Lung (tissue), 11 donors: ENCODE measurements at regions not wholly inside any gene's neighbourhood (a gene's known extent, or its start where the extent isn't known, plus 50 kb on each side); places are given as distances from the start of the nearest gene placed in this dataset.

Experiments used
- ATAC-seq: fragments of 200-7000 bp; cut with Tn5 transposase; one replicate; pipeline ENCODE4 v1.9.1; 2020; ENCODE audit warnings: moderate number of reproducible peaks; ENCODE audit not compliant: insufficient read depth, low FRiP score
- DNase-seq, 3 donors: peaks; one replicate each; pipeline ENCODE4 v3.0.0-alpha.2; 2013 to 2017
- H3K27ac ChIP-seq, 2 donors: one replicate each; pipeline ENCODE4 v1.5.1; 2013; ENCODE audit warnings: mild to moderate bottlenecking in 2 of 2, moderate library complexity in 2 of 2, control low read depth in 1 of 2, inconsistent platforms in 1 of 2, low read depth in 1 of 2, low read length in 1 of 2
- H3K27me3 ChIP-seq, 3 donors: one replicate each; pipeline ENCODE4 v1.5.1; 2013; ENCODE audit warnings: low read length in 2 of 3; ENCODE audit not compliant: control insufficient read depth in 3 of 3, insufficient read depth in 3 of 3
- H3K36me3 ChIP-seq, 4 donors: one replicate each; pipeline ENCODE4 v1.5.1; 2013; ENCODE audit warnings: low read length in 4 of 4, mild to moderate bottlenecking in 1 of 4, moderate library complexity in 1 of 4; ENCODE audit not compliant: control insufficient read depth in 4 of 4, insufficient read depth in 4 of 4
- H3K4me1 ChIP-seq, 5 donors: one replicate each; pipeline ENCODE4 v1.5.1; 2013; ENCODE audit warnings: low read length in 5 of 5, mild to moderate bottlenecking in 2 of 5, moderate library complexity in 1 of 5; ENCODE audit not compliant: control insufficient read depth in 5 of 5, insufficient read depth in 5 of 5
- H3K4me3 ChIP-seq: one replicate; pipeline ENCODE4 v1.5.1; 2013; ENCODE audit warnings: mild to moderate bottlenecking, control low read depth, moderate library complexity
- H3K9ac ChIP-seq, 2 donors: one replicate each; pipeline ENCODE4 v1.5.1; 2013; ENCODE audit warnings: low read length in 2 of 2, control low read depth in 1 of 2; ENCODE audit not compliant: insufficient read depth in 1 of 2
- H3K9me3 ChIP-seq, 4 donors: one replicate each; pipeline ENCODE4 v1.5.1; 2013; ENCODE audit warnings: low read length in 3 of 4, mild to moderate bottlenecking in 1 of 4, moderate library complexity in 1 of 4; ENCODE audit not compliant: control insufficient read depth in 4 of 4, insufficient read depth in 3 of 4
- CTCF ChIP-seq: IDR thresholded peaks from 2 replicates; pipeline ENCODE4 v1.5.1; 2012; ENCODE audit warnings: mild to moderate bottlenecking; ENCODE audit errors: control extremely low read depth, extremely low read depth
- WGBS, 2 donors: extraction: QIAGEN DNeasy Blood & Tissue Kit; methylation state at CpG; one replicate each; pipeline ENCODE4 v1.1.7; 2013; 5-methylcytosine and 5-hydroxymethylcytosine counted together
- donor health status: control.
- donor health status: control.
- donor health status: Bipolar disorder and iron deficiency.
- donor health status: healthy.
- donor health status: DM: yes; HTN: yes; CAD: no.

- H3K36me3 ChIP-seq = no peaks in the 10 kb centered on the region
- WGBS, 2 donors = 70 to 85% methylated on average over 4 of the region's 4 CpGs
- no peak overlapping the region for H3K27ac ChIP-seq
- no peak overlapping the region for H3K4me3 ChIP-seq
- H3K9ac ChIP-seq = no peak overlapping the region
- H3K4me1 ChIP-seq = no peaks in the 10 kb centered on the region
- H3K9me3 ChIP-seq = no peaks in the 10 kb centered on the region
- peaks cover 0 to 5% (median 2%) of the 10 kb centered on the region in 3 donors for H3K27me3 ChIP-seq
- DNase-seq = no peak
- ATAC-seq = no peak
- TF ChIP-seq CTCF = no peak
These were observed 171.7 kb upstream of the ZCCHC13 start for GRCh38 chrX:74132280-74132679.

- no peaks in the 10 kb centered on the region for H3K4me1 ChIP-seq
- WGBS, 2 donors = 60 to 63% methylated on average over 6 of the region's 6 CpGs
- no peak overlapping the region for H3K9ac ChIP-seq
- no peaks in the 10 kb centered on the region for H3K27me3 ChIP-seq
- peaks cover 0 to 4% (median 0%) of the 10 kb centered on the region in 4 donors for H3K36me3 ChIP-seq
- peaks cover 0 to 2% (median 0%) of the 10 kb centered on the region in 4 donors for H3K9me3 ChIP-seq
- no peak overlapping the region for H3K4me3 ChIP-seq
- TF ChIP-seq CTCF = no peak
- no peak for DNase-seq
- no peak overlapping the region for H3K27ac ChIP-seq
- ATAC-seq = no peak
These were observed 184.7 kb upstream of the ZCCHC13 start for GRCh38 chrX:74119016-74119910.

GRCh38 chrX:74117962-74118902, 185.7 kb upstream of the ZCCHC13 start:
- H3K36me3 ChIP-seq = peaks cover 0 to 4% (median 0%) of the 10 kb centered on the region in 4 donors
- no peak for TF ChIP-seq CTCF
- no peaks in the 10 kb centered on the region for H3K4me1 ChIP-seq
- DNase-seq (no peak), ATAC-seq (no peak)
- H3K27ac ChIP-seq = no peak overlapping the region
- no peak overlapping the region for H3K4me3 ChIP-seq
- WGBS, 2 donors = 77 to 89% methylated on average over 6 to 10 of the region's 10 CpGs
- H3K9ac ChIP-seq = no peak overlapping the region
- H3K27me3 ChIP-seq = no peaks in the 10 kb centered on the region
- H3K9me3 ChIP-seq = peaks cover 0 to 2% (median 0%) of the 10 kb centered on the region in 4 donors
